AG04450 (cell line): ENCODE measurements at regions not wholly inside any gene's neighbourhood (a gene's known extent, or its start where the extent isn't known, plus 50 kb on each side); places are given as distances from the start of the nearest gene placed in this dataset.

Experiments
- CTCF ChIA-PET: fragments of 300-600, 350-600 bp; formaldehyde crosslinking; extraction: SDS; loops from one replicate; lab custom pipeline; 2022; ENCODE audit warnings: antibody characterized with exemption, inconsistent platforms; lab: Charles Lee
- POLR2A ChIA-PET: fragments of 350-600 bp; formaldehyde crosslinking; extraction: SDS; loops from one replicate; lab custom pipeline; 2021; ENCODE audit warnings: antibody characterized with exemption, inconsistent platforms; lab: Yijun Ruan, JAX
- DNase-seq: peaks from one replicate; pipeline ENCODE4 v3.0.0-alpha.2; 2011; ENCODE audit warnings: low read depth, low spot score
- H3K27ac ChIP-seq: one replicate; pipeline ENCODE4 v1.5.1; 2012; ENCODE audit warnings: low read depth, low read length, control low read depth
- H3K27me3 ChIP-seq: one replicate; pipeline ENCODE4 v1.6.0; 2012; ENCODE audit warnings: low read length; ENCODE audit not compliant: control insufficient read depth, insufficient read depth
- H3K4me3 ChIP-seq: 2 replicates; pipeline ENCODE4 v1.5.1; 2011; ENCODE audit warnings: mild to moderate bottlenecking, low read depth, low read length, control low read depth
- H3K9me3 ChIP-seq: 2 replicates; pipeline ENCODE4 v1.5.1; 2012; ENCODE audit warnings: low read length; ENCODE audit not compliant: control insufficient read depth, insufficient read depth
- CTCF ChIP-seq: IDR thresholded peaks from 2 replicates; pipeline ENCODE4 v1.5.1; 2011; ENCODE audit warnings: low read depth, low read length, control low read depth, inconsistent platforms

GRCh38 chr2:163259489-163259888, 420.9 kb upstream of the KCNH7 start:
- POLR2A ChIA-PET: no interaction called here

GRCh38 chr2:163255086-163255485, 416.5 kb upstream of the KCNH7 start:
- no peak for DNase-seq
- no peaks in the 10 kb centered on the region for H3K27me3 ChIP-seq
- ChIA-PET CTCF (interaction anchor here (0.8 kb wide), 1 partner anchor 31 kb away, joined by 3 read pairs; no protein-coding TSS in a partner anchor), POLR2A (no interaction called here)
- no peak overlapping the region for H3K4me3 ChIP-seq
- no peak overlapping the region for H3K27ac ChIP-seq
- TF ChIP-seq CTCF: no peak
- no peaks in the 10 kb centered on the region for H3K9me3 ChIP-seq

More at GRCh38 chr2:163259489-163259888, 420.9 kb upstream of the KCNH7 start:
- no peak overlapping the region for H3K4me3 ChIP-seq
- no peak for TF ChIP-seq CTCF
- H3K9me3 ChIP-seq: no peaks in the 10 kb centered on the region
- no peaks in the 10 kb centered on the region for H3K27me3 ChIP-seq
- H3K27ac ChIP-seq: no peak overlapping the region
- CTCF ChIA-PET: no interaction called here
- no peak for DNase-seq

DNA sequence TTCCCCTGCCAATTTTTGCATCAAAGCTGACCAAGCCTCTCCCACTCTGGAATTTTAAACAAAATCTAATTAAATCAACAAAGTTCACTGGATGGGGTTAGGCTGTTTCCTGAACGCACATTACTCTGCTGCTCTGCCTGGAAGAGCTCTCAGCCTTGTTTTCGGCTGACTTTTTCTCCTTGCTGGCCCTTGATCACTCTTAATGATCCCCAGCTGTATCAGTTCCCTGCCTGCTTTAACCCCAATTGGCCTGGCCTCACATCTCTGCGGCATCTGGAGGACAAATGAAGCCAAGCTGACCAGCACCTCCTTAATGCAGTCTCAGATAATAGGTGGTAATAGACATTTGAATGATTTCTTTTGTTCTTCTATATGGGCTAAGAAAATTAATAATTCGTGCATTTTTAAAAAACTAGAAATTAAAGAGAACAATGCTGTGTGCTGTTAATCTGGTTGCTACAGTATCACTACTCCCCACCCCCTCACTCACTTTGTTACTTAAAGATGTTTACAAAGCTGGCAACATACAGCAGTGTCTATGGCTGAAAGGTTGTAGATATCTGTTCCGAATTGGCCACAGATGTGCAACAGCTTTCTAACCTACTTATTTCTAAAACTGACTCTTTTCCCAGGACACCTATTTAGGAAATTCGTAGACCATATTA, 415.2 kb upstream of the KCNH7 start:
- POLR2A ChIA-PET: no interaction called here
- CTCF ChIA-PET: interaction anchor here (1.1 kb wide), 1 partner anchor 807 kb away, joined by 3 read pairs; no protein-coding TSS in a partner anchor
- DNase-seq: no peak

DNA sequence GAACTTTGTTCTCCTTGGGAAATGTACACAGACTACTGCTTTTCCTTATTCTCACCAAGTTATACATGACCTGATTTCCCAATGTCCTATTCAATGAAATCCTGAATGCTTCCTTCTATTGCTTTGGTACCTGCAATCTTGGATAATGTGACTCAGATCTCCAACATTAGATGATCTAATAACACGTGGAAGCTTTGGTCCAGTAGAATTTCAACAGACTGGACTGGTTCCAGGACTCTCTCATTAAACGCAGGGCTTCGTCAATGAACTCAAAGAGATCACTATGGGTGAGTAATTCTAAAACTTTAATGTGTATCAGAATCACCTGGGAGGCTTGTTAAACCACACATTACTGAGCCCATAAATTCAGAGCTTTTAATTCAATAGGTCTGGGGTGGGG, 413.6 kb upstream of the KCNH7 start:
- no peak overlapping the region for H3K4me3 ChIP-seq
- H3K27ac ChIP-seq: no peak overlapping the region
- no peaks in the 10 kb centered on the region for H3K9me3 ChIP-seq
- no peak for DNase-seq
- CTCF ChIA-PET: interaction anchor here (1.0 kb wide), 1 partner anchor 74 kb away, joined by 3 read pairs; no protein-coding TSS in a partner anchor
- no peaks in the 10 kb centered on the region for H3K27me3 ChIP-seq
- POLR2A ChIA-PET: no interaction called here
- TF ChIP-seq CTCF: no peak

More for the DNA sequence above, 415.2 kb upstream of the KCNH7 start:
- Histone ChIP-seq H3K27me3 (no peaks in the 10 kb centered on the region), H3K4me3 (no peak overlapping the region), H3K9me3 (no peaks in the 10 kb centered on the region), H3K27ac (no peak overlapping the region)
- TF ChIP-seq CTCF: no peak

- TF ChIP-seq CTCF: no peak
- no peak overlapping the region for H3K27ac ChIP-seq
- DNase-seq: no peak
- CTCF ChIA-PET: no interaction called here
- H3K27me3 ChIP-seq: no peaks in the 10 kb centered on the region
- H3K9me3 ChIP-seq: no peaks in the 10 kb centered on the region
- POLR2A ChIA-PET: no interaction called here
- H3K4me3 ChIP-seq: no peak overlapping the region
Measured at GRCh38 chr2:163248376-163249253, 410.0 kb upstream of the KCNH7 start.
